ENCODE measurements at regions not wholly inside any gene's neighbourhood (a gene's known extent, or its start where the extent isn't known, plus 50 kb on each side); places are given as distances from the start of the nearest gene placed in this dataset.

DNA sequence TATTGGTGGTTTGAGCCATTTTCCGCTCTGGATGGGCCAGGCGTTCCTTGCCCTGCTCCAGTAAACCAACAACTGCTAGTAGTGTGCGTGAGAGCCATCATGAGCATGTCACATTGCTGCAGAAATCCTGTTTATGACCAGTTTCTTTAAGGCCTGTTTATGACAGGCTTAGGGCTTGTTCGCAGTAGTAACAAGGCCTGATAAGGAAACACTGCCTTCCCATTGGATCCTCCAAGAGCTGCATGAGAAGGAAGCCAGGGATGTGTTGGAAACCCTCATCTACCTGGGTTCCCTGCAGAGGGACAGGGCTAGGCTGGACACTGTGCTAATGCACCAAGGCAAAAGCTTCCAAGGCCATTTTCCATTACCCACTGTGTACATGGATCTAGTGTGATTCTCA is 153.9 kb downstream of the ZNF518B start:
- ATAC-seq = no peak
- H3K36me3 Mint-ChIP-seq = no peaks in the 10 kb centered on the region
- POLR2A ChIA-PET = no interaction called here
- H3K27me3 Mint-ChIP-seq (ENCODE audit: low read depth) = peaks cover 2% of the 10 kb centered on the region; the same call in 1 of the 2 replicates
- no peak for DNase-seq (ENCODE audit: low spot score)
- CTCF ChIA-PET = no interaction called here
- no peak for TF ChIP-seq GRHL2 (CRISPR knock-in tag; IDR thresholded peaks at IDR 0.05; ENCODE audit: insufficient replicate concordance, severe bottlenecking)
- no peak for TF ChIP-seq JUN (CRISPR knock-in tag; IDR thresholded peaks at IDR 0.05)
- TF ChIP-seq, protein P1, sequence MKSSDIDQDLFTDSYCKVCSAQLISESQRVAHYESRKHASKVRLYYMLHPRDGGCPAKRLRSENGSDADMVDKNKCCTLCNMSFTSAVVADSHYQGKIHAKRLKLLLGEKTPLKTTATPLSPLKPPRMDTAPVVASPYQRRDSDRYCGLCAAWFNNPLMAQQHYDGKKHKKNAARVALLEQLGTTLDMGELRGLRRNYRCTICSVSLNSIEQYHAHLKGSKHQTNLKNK (CRISPR knock-in tag; IDR thresholded peaks at IDR 0.05) = no peak
- TF ChIP-seq, protein P2, sequence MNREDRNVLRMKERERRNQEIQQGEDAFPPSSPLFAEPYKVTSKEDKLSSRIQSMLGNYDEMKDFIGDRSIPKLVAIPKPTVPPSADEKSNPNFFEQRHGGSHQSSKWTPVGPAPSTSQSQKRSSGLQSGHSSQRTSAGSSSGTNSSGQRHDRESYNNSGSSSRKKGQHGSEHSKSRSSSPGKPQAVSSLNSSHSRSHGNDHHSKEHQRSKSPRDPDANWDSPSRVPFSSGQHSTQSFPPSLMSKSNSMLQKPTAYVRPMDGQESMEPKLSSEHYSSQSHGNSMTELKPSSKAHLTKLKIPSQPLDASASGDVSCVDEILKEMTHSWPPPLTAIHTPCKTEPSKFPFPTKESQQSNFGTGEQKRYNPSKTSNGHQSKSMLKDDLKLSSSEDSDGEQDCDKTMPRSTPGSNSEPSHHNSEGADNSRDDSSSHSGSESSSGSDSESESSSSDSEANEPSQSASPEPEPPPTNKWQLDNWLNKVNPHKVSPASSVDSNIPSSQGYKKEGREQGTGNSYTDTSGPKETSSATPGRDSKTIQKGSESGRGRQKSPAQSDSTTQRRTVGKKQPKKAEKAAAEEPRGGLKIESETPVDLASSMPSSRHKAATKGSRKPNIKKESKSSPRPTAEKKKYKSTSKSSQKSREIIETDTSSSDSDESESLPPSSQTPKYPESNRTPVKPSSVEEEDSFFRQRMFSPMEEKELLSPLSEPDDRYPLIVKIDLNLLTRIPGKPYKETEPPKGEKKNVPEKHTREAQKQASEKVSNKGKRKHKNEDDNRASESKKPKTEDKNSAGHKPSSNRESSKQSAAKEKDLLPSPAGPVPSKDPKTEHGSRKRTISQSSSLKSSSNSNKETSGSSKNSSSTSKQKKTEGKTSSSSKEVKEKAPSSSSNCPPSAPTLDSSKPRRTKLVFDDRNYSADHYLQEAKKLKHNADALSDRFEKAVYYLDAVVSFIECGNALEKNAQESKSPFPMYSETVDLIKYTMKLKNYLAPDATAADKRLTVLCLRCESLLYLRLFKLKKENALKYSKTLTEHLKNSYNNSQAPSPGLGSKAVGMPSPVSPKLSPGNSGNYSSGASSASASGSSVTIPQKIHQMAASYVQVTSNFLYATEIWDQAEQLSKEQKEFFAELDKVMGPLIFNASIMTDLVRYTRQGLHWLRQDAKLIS (CRISPR knock-in tag; IDR thresholded peaks at IDR 0.05; ENCODE audit: borderline replicate concordance) = no peak
- no peak for TF ChIP-seq SP1 (CRISPR knock-in tag; conservative IDR thresholded peaks at IDR 0.05)
- no peak for TF ChIP-seq CREB1 (CRISPR knock-in tag; IDR thresholded peaks at IDR 0.05)
- TF ChIP-seq MXD4 (CRISPR knock-in tag; IDR thresholded peaks at IDR 0.05; ENCODE audit: borderline replicate concordance) = no peak
- TF ChIP-seq, protein P3, sequence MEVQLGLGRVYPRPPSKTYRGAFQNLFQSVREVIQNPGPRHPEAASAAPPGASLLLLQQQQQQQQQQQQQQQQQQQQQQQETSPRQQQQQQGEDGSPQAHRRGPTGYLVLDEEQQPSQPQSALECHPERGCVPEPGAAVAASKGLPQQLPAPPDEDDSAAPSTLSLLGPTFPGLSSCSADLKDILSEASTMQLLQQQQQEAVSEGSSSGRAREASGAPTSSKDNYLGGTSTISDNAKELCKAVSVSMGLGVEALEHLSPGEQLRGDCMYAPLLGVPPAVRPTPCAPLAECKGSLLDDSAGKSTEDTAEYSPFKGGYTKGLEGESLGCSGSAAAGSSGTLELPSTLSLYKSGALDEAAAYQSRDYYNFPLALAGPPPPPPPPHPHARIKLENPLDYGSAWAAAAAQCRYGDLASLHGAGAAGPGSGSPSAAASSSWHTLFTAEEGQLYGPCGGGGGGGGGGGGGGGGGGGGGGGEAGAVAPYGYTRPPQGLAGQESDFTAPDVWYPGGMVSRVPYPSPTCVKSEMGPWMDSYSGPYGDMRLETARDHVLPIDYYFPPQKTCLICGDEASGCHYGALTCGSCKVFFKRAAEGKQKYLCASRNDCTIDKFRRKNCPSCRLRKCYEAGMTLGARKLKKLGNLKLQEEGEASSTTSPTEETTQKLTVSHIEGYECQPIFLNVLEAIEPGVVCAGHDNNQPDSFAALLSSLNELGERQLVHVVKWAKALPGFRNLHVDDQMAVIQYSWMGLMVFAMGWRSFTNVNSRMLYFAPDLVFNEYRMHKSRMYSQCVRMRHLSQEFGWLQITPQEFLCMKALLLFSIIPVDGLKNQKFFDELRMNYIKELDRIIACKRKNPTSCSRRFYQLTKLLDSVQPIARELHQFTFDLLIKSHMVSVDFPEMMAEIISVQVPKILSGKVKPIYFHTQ (CRISPR knock-in tag; IDR thresholded peaks at IDR 0.05) = no peak
- no peak for TF ChIP-seq GTF2I (CRISPR knock-in tag; conservative IDR thresholded peaks at IDR 0.05)
- TF ChIP-seq, protein P4, sequence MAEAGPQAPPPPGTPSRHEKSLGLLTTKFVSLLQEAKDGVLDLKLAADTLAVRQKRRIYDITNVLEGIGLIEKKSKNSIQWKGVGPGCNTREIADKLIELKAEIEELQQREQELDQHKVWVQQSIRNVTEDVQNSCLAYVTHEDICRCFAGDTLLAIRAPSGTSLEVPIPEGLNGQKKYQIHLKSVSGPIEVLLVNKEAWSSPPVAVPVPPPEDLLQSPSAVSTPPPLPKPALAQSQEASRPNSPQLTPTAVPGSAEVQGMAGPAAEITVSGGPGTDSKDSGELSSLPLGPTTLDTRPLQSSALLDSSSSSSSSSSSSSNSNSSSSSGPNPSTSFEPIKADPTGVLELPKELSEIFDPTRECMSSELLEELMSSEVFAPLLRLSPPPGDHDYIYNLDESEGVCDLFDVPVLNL (CRISPR knock-in tag; IDR thresholded peaks at IDR 0.05; ENCODE audit: borderline replicate concordance, low read depth) = no peak
- TF ChIP-seq CREM (CRISPR knock-in tag; IDR thresholded peaks at IDR 0.05) = no peak
- TF ChIP-seq ZNF317 (CRISPR knock-in tag; IDR thresholded peaks at IDR 0.05; ENCODE audit: borderline replicate concordance, low read depth) = no peak
- TF ChIP-seq MLX (CRISPR knock-in tag; IDR thresholded peaks at IDR 0.05) = no peak
- TF ChIP-seq CDX4 (CRISPR knock-in tag; IDR thresholded peaks at IDR 0.05; ENCODE audit: borderline replicate concordance) = no peak
- TF ChIP-seq USF1 (CRISPR knock-in tag; IDR thresholded peaks at IDR 0.05) = no peak
- no peak for TF ChIP-seq HMGA2 (CRISPR knock-in tag; IDR thresholded peaks at IDR 0.05)
- TF ChIP-seq ZNF121 (CRISPR knock-in tag; IDR thresholded peaks at IDR 0.05) = no peak
- TF ChIP-seq ATF6 (CRISPR knock-in tag; IDR thresholded peaks at IDR 0.05) = no peak
- no peak for TF ChIP-seq ERG (CRISPR knock-in tag; IDR thresholded peaks at IDR 0.05)
- no peak overlapping the region for H3K27ac Mint-ChIP-seq
- H3K9me3 Mint-ChIP-seq = no peaks in the 10 kb centered on the region
- H3K4me1 Mint-ChIP-seq = peaks cover 34% of the 10 kb centered on the region
- no peak overlapping the region for H3K4me3 Mint-ChIP-seq

Measured in WTC11 (cell line).